Stimulated activated CD4-positive, alpha-beta T cell treated with anti-CD3 and anti-CD28 coated beads, Interleukin-1b, Interleukin-23, amount 100 ng/mL, for 4 hours (primary cell): ENCODE measurements at regions not wholly inside any gene's neighbourhood (a gene's known extent, or its start where the extent isn't known, plus 50 kb on each side); places are given as distances from the start of the nearest gene placed in this dataset.

Experiments used
- DNase-seq, 2 donors: peaks; one replicate each; pipeline ENCODE4 v3.0.0-alpha.2; 2020; ENCODE audit warnings: low read depth in 2 of 2

DNA sequence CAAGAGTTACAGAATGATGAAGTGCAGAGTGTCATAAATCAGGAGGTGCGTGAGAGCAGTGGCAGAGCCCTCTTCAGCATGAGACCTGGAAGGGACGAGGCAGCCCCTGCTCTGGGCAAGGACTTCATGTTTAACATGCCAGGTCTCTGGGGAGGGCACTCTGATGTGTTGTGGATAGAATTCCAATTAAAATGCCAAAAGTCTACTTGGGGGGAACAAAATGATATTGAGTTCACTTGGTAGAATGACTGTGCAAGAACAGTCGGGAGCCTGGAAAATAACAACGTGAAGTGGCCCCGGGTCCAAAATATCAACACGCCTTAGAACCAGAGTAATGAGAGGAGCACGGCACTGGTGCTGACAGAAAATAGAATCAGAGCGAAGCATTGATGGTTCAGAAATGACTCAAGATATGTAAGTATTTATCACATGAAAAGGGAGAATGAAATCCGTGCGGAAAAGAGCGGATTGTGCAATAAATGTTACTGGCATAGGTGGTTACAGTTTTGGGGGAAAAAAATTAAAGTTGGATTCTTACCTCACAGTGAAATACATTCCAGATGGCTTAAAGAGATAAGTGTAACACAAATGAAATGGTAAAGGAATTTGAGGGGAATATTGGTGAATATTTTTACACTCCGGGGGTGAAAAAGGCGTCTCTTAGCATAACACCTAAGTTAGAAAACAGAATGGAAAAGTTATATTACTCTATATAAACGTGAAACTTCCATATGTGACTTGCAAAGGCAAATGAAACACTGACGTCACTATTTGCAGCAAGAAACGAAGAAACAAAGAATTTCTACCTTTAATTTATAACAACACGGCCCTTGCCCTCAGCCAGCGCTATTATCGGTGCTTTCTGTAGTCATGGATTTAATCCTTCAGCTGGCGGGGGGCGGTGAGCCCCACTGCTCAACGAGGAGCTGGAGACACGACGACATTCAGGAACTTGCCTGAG, 159.4 kb upstream of the TWIST2 start:
- no peak for DNase-seq

DNA sequence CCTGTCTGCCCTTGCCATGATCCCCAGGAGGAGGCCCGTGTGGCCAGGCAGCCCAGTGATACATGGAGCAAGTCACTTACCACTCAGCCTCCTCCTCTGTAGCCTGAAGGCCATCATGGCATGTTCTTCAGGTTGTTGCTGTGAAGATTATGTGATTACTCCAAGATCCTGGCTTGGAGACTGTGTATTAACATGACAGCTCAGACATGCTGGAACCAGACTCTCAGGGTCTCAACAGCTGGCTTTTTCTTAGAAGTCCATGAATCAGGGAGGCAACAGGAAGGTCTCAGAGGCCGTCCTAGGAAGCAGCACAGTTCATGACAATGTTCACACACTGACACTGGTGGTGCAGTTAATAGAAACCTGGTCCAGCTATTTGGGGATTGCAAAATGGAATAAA, 158.6 kb upstream of the TWIST2 start:
- no peak for DNase-seq

DNA sequence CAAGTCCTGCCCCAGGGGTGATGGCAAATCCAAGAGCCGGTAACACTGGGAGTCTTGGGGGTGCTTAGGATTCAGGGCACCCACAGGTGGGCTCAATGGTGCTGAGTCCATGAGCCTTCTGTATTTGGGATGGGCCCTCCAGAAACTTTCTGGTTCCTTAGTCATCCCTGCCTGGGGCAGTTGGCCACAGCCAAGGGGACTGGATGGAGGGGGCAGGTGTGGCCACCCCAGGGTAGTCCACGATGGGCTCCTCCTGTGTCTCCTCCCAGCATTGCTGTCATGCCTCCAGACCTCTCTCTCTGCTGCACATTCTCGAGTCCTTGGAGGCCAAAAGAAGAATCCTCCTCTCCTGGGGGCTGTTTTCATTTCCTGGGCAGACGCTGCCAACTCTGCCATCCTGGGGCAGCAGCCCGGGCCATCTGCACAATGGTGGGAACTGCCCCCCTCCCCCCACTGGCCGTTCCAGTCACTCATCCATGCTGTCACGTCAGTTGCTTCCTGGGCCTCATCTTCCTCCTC, 158.0 kb upstream of the TWIST2 start:
- DNase-seq = no peak

DNA sequence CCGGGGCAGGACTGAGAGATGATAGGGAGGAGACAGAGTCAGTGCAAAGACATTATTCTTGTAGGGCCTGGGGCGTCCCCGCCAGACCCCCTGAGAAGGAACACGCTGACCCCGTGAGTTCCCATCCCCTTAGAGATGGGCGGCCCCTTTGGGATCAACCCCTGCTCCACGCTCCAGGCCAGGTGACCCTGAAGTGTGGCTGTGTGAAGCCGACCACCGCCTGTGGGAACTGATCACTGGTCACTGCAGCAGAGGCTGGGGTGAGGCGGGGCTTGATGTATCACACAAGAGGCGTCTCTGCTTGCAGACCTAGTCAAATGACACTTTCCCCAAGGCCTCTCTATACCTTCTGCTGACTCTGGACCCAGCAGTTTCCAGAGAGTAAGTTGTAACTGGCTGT, 157.4 kb upstream of the TWIST2 start:
- DNase-seq = no peak

DNA sequence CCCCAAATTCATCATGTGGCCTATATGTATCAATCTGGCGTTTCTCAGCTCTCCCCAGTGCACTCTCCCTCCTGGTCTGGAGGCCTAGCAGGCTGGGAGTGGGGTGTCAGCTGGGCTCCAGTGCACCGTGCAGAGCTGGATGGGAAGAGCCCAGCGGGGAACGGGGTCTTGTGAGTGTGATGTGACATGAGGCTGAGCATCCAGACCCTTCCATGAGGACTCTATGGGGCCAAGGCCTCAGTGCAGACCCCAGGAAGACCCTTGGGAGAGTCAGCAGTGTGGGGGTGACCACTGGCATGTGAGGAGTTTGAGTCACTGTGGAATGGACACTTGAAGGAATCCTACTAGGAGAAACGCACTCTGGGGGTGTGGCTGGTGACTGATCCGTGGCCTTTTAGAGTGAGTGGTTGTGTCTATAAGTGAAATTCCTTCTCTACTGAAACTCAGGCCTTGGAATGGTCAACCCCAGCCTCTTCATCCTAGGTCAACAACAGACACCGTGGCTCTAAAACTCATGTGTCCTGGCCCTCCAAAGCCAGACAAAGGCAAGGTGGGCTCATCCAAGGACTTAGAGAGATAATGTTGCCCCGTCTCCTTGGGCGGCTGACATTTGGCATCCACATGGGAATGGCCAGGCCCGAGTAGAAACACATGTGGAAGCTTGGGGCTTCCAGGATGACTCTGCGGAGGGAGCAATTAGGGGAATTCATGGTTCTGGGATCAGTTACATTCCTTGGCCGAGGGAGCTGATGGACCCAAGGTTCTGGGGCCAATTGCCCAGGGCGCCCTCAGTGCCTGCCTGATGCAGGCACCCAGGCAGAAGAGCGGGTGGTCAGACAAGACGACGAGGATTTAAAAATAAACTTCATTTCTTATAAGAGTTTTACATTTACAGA, 156.0 kb upstream of the TWIST2 start:
- no peak for DNase-seq

DNA sequence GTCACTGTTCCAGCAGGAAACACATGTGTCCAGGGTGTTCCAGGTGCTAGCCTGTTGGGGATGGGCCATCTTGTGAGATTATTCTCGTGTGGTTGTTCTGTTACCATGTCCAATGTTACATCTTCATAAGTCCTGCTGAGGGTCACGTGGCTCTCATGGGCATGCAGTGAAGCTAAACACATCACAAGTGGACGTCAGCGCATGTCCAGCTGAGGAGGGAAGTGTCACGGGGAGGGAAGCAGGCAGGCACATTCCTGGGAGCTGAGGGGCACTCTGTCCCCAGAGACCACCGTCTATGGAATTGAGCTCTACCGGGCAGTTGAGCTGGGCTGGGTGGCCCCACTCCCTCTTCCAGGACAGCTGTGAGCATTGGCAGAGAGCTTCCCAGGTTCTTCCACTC, 155.3 kb upstream of the TWIST2 start:
- no peak for DNase-seq

DNA sequence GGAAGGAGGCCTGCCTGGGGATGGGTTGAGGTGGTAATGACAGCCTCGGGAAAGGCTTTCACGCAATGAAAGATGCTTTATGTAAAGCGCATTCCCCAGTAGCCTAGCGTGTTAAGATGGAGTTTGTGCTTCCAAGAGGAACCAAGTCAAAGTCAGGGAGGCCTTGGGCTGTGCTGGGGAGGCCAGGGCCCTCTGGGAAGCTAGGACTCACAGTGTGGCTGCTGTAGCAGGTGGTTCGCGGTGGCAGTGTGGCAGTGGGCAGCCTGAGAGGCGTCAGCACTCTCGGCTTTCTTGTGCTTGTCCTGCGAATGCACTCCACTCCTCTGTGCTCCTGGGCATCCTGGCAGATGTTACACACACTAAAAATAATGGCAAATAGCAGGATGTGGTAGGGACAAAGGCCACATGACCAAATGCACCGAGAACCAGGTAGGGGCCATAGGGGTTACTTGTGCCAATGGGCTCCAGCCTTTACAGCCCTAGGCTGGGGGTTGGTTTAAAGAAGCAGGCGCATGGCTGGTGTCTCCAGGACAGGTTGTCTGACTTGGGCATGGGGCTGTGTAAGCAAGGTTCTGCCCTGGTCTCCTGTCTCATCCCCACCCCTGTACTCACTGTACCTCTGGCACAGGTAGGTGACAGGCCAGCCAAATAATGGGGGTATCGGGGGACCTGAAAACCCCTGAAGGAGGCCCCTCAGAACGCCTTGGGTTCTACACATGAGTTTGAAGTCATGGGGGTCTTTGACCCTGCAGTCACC, 154.4 kb upstream of the TWIST2 start:
- DNase-seq = no peak

DNA sequence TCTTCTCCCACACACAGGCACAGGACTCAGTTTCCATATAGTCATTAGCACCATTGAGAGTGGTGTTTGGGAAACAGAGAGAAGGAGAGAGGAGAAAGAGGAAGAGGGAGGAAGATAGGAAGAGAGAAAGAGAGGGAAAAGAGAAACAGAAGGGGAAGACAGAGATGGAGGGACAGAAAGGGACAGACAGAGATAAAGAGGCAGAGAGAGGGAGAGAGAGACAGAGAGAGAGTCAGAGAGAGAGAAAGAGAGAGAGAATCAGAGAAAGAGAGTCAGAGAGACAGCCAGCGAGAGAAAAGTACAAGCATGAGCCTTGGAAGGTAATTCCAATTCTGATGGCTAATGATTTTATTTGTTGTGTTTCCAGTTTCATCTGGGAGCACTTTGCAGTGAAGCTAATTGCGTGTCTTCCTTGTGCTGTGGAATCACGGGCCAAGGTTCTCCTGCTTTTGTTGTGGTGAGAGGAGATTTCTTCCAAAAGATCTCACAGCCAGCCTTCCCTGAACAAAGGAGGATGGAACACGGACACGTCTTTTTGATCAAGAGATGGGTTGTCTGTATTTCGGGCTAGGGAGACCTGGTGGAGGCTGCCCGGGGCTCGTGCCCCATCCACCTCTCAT, 153.6 kb upstream of the TWIST2 start:
- DNase-seq = no peak

DNA sequence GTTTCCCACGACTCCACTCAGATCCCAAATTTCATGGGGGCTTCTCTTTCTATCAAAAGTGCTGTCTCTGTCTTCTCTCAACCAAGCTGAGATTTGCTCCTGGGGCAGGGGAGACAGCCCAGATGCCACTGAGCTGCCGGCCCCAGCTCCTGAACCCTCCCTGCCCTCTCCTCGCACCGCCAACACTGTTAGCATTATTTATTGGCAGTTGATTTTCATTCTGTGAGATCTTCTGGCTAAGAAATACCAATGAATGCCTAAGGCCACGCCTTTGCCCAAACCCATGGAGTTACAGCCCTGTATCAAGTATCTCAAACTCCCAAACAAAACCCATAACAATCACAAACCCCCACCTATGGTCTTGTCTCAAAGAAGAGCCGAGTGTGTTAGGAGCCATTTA, 153.0 kb upstream of the TWIST2 start:
- DNase-seq = no peak

DNA sequence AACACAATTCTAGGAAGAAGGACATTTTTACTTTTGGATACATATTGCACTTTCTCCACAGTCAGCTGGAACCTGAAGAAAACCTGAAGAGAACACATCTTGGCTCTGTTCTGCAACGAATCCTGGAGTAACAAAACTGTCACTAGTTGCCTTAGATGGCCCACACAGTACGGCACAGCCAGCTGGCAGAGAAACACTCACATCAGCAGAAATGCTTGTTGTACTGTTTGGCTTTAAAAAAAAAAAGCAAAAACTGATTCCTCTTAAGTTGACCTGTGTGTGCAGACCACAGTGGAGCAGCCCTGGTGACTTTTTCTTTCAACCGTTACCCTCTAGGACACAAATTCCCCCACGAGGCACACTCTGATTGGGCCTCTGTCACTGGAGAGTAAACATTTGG, 152.3 kb upstream of the TWIST2 start:
- no peak for DNase-seq

DNA sequence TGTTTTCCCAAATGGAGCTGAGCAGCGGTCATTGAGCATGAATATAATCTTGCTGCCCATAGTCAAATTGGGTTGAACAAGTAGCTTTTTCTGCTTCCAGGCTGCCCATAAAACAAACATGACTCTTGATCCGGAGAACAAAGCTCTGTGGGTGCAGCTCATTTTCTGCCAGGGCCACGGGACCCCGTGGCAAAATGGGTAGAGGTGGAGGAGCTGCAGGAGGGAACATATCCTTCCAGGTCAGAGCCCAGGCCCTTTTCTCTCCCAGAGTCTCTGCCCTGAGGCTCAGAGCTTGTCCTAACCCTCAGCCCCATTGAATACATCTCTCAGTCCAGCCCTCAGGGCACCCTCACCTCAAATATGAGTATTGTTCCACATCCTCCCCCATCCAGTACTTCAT, 151.6 kb upstream of the TWIST2 start:
- DNase-seq = no peak

DNA sequence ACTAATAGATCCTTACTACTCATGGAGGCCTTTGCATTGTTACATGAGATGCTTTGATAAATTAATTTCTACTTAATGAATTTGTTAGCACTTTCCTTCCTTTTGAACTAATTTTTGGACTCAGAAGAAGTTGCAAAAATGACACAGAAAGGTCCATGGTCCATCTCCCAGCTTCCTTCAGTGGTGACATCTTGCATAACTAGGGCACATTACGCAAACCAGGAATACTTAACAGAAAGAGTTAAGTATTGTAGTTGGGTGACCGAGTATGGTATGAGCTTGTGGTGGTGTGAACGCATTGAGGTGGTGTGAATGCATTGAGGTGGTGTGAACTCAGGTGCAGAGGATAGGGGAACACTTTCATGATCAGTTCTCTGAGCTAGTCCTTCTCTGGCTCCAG, 151.1 kb upstream of the TWIST2 start:
- no peak for DNase-seq

DNA sequence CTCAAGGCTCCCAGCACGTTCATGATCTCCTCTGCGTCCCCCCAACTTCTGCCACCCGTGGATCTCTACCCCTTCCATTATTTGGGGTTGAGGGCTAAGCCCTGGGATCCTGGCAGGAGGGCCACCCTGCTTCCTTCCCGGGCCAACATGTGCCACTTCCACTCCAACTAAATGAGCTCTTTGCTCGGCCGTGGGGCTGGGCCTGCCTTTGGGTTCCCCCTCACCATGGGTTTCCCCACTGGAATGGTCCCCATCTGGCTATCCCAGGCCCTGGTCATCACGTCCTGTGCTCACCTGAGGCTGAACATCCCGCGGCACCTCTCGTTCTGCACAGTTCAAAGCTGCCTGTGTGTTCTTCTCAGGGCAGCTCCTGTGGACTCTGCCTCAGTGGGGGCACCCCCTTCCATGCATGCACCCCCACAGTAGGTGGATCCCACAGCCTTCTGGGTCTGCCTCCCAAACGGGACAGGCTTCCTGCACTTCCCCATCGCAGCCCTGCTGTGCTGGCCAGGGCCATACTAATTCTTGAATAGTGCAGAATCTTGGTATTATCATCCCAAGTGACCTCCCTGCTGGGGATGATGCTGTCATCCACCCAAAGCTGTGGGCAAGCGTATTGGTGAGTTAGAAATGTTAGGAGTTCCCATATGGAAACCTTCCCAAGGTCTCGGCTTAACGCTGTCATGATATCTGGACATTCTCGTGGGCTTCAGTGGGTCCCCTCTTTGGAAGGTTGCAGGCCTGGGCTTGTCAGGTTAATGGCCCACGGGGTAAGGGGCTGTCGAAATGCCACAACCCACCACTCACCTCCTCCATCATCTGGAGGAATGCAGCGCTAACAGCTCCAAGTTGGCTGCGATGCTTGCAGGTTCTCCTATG, 150.5 kb upstream of the TWIST2 start:
- DNase-seq = no peak

DNA sequence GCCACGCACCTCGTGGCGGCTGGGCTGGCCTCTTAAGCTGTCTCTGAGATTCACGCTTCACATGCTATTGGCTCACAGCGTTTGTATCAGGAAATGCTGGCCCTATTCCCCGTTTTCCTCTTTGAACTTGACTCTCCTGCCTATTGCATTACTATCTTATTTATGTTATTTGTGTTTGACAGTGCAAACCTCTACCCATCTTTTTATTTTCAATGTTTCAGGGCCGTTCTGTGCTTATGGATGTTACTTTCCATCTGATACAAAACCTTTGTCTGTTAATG, 149.9 kb upstream of the TWIST2 start:
- DNase-seq = no peak

DNA sequence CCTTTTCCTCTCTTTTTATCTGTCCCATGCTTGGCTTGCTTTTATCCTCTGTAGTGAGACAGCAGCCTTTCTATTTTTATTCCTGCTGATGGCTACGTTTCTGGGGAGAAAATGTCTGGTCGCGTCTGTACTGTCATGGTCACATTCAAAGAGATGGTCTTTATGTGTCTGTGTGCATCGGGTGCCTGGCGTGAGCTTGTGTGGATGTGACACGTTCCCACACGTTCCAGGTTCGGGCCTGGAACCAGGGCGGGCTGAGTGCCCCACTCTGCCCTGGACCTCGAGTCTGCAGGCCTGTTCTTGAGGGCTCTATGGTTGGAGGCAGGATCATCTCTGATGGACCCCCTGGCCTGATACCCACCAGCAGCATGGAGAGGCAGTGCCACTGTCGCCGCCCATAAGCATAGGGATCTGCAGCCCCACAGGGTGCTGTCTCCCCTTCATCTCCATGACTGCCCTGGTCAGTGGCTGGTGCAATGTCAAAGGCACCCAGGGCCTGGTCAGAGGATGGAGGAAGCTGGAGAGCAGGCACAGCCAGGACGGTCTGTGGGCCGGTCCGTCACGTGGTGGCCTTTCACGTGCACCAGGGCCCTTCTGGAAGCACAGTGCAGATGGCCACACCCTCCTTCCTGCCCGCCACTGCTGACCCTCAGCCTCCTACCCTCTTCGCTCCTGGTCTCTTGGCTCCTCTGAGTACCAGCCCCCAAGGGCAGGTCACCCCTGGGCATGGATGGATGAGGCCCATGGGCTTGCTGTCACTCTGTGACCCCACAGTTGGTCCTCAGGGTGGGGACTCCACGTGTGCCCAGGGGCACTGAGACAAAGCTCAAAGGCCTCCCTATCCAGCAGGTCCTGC, 149.2 kb upstream of the TWIST2 start:
- no peak for DNase-seq

DNA sequence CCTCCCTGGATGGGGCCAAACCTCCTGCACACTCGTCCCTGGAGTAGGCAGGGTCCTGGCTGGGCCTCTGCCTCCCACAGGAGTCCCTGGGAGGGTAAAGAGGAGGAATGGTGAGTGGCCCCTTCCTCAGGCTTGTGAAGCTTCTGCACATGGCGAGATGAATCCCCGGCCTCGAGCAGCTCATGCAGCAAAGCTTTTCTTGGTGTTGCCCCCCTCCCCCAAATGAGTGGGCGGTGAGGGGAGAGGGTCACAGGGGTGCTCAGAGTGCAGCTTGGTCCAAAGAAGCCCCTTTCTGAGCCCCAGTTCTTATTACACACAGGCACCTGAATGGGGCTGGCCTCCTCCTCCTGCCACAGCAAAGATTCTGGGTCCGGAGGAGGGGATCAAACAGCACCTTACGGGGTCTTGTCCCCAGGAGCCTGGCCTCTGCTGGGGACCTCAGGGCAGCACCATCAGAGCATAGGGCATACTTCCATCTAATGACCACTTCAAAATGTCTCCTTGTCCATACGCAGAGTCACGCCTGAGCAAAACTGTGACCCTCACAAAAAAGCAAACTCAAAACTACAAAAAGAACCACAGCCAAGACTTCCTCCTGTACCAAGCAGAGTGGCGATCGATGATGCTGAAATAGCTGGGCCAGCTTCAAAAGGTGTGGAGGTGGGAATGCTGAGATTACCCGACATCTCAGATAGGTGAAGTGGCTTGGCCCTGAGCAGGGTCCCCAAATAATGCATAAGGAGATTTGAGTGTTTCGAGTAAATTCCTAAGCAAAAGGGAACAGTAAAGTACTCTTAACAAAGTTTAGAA, 148.4 kb upstream of the TWIST2 start:
- DNase-seq = no peak

DNA sequence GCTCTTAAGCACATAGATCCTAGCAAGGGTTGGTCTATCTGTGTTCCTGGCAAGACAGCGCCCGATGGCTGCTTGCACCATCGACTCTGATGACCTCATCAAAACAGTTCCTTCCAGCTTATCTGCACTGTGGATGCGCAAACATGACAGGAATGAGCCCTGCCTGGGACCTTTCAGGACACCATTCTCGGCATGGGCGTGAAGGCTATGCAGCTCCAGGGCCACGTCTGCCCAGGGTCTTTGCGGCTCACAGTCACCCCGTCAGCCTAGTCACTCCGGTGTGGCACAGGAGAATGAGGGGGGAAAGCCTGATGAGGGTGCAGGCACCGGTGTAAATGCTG, 147.8 kb upstream of the TWIST2 start:
- no peak for DNase-seq

DNA sequence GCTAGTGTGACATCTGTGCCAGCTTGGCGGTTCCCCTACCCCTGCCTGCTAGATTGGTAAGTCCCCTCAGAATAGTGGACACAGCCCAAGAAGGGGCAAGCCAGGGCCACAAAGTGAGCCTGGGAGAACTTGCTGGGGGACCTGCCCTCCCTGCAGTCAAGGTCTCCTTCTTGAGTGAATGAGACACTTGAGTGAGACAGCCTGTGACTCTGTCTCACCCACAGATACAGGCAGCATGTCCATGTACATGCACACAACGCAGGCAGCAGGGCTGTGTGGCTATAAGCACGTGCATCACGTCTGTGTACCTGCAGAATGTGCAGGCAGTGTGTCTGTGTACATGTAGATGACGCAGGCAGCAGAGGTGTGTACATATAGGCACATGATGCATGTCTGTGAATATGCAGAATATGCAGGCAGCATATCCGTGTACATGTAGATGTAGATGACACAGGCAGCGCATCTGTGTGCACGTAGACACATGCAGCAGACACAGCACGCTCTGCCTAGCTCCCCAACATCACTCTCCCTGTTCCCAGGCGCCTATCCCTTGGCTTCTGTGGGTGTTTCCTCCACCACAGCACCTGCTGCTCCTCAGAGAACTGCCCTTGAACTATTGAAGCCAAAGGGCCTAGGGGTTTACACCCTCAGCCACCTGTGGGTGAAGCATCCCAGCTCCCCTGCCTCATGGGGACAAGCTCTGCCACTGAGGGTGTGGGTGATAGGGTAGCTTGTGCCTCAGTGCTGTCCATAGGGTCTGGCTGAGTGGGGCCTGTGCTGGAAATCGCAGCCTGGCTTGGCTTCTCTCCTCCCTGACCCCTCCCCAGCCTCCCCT, 147.2 kb upstream of the TWIST2 start:
- DNase-seq = no peak
